Stimulated activated CD4-positive, alpha-beta T cell treated with anti-CD3 and anti-CD28 coated beads, Interleukin-12 subunit alpha, Interleukin-12 subunit beta, amount 100 ng/mL, for 48 hours (primary cell): ENCODE measurements at regions not wholly inside any gene's neighbourhood (a gene's known extent, or its start where the extent isn't known, plus 50 kb on each side); places are given as distances from the start of the nearest gene placed in this dataset.

Source experiments
- DNase-seq, 3 donors: peaks; one replicate each; pipeline ENCODE4 v3.0.0-alpha.2; 2020; ENCODE audit warnings: low read depth in 2 of 3, low spot score in 1 of 3

DNA sequence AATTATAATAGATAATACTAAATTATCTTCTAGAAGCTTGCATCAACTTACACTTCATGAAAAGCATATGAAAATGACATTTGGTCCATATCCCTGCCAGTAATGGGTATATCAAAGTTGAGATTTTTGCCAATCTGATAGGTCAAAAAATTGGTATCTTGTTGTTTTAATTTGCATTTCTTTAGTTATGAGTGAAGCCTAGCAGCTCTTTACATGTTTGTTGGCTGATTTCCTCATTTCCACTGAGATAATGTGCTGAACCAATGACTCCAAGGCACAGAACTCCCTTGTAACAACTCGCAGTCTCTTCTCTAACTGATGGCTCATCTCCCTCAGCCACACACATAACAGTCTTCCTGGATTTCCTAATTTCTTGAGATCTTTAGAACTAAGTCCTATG is 175.3 kb upstream of the SESN3 start:
- no peak for DNase-seq

DNA sequence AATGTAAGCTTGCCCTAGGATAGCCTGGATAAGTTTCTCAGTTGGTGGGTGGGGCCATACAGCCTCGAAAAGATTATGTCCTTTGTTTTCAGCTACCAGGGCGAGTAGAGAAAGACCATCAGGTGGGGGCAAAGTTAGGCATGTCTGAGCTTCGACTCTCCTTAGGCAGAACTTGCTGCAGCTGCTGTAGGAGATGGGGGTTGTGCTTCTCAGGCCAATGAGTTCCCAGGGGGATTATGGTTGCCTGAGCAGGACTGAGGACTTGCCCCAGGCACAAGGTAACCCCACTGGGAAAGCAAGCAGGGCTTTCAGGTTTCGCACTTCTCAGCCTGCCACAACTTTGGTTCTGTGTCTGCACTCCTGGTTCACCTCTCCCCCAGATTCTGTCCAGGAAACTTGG is 173.4 kb upstream of the SESN3 start:
- DNase-seq, result no peak

DNA sequence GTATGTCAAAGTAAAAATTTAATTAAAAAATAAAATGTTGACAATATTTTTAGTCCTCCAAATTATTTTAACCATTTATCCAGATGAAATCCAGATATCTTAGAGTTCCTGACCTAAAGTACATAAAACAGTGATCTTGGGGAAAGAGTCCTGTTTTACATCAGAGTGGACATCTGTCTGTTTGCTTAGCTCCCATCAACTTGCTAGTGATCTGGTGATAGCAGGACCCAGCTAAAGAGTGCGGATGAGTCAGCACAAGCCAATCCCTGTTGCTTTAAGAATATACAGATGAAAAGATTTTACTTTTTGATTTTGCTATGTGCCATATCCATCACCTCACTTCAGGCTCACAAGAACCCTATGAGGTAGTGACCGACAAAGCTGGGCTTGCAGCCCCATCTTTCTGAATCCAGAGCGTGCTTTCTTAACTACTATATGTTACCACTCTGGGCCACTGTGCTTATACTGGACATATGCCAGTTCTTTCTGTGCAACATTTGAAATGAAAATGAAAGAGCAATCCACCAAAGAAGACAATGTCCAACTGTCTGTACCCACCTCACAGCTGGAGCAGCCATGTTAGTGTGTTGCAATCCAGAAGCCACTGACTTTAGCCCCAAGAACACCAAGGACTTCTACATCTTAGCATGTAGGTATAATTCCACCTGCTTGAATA is 167.6 kb upstream of the SESN3 start:
- no peak for DNase-seq

DNA sequence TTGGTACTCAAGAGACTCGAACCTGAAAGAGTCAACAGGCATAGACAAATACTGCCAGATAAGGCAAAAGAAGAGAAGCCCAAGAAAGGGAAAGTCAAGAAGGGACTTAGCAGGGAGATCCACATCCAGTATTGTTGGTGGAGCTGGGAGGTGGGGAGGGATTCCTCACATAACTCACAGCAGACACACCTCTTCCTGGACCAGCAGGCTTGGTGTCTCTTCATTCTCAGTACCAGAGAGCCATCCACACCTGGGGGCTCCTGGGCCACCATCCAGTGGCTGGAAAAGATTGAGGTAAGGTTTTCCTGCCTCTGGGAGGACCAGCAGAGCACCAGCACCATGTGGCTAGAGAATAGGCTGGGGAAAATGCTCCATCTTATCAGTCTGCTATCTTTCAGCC is 161.6 kb upstream of the SESN3 start:
- no peak for DNase-seq

DNA sequence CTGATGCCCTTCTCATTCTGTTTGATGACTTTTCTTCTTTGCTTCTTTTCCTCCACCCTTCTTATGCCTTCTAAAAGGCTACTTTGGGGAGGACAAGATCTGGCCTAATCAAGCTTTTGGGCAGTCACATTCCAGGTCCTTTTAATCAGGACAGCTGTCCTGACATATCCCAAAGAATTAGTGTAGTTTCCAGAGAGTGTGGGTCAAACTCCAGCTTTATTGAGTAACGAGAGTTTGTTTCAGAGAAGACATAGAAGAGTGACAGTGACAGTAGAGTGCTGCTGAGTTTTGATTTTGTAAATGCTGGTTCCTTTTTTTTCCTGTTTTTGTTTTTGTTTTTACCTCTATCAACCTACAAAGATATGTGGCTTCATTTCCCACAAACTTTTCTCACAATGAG is 158.4 kb upstream of the SESN3 start:
- no peak for DNase-seq

GRCh38 chr11:95388086-95388485 is 157.1 kb upstream of the SESN3 start:
- DNase-seq, result no peak

GRCh38 chr11:95387325-95387724 is 156.3 kb upstream of the SESN3 start:
- no peak for DNase-seq

GRCh38 chr11:95385577-95385976 is 154.6 kb upstream of the SESN3 start:
- no peak for DNase-seq

GRCh38 chr11:95379479-95379878 is 148.5 kb upstream of the SESN3 start:
- DNase-seq, result no peak

DNA sequence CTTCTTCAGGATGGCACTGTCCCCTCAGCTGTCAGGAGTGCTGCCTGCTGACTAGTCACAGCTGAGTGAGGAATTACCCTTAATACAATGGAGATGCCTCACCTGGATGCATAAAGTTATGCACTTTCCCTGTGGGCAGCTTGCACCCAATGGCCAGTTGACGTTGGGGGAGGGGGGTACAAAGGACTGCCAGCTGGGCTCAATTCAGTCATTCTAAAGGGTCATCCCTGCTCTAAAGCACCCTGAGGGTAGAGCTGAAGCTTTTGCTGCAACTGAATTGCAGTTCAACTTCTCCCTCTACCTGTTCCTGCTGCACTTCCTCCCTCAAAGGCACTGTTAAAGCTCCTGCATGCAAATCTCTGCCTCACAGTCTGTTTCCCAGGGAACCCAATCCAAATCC is 147.8 kb upstream of the SESN3 start:
- DNase-seq, result no peak

DNA sequence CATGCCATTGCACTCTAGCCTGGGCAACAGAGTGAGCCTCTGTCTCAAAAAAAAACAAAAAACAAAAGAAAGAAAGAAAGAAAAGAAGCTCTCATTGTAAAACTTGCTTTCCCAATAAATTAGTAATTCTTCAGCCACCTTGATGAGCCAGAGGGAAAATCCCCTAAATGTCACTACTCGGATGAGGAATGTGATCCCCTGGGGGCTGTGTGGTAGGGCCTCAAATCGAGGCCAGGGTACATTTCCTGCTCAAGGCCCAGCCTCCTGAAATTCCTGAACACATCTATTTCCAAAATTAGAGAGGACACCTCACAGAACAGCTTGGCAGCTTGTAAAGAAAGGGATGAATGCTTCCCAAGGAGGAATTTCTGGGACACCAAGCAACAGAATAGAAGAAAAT is 147.1 kb upstream of the SESN3 start:
- no peak for DNase-seq

- no peak for DNase-seq
Observed at GRCh38 chr11:95375886-95376285, 144.9 kb upstream of the SESN3 start.

DNA sequence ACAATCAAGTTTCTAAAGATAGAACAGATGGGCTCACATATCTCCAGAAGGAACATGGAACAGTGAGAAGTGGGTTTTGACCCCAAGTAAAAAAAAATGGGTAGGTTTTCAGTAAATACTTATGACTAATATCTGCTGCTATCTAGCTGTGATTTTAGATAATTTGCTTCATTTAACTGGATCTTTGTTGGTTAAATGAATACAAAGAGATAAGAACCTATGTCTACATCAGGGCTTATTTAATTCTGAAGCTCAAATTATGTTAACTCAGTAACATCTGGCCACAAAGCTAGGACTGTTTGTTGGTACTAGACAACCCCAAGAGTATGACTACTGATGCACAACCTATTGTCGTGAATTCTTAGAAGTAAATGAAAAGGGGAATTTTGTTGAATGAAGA is 144.4 kb upstream of the SESN3 start:
- no peak for DNase-seq

DNA sequence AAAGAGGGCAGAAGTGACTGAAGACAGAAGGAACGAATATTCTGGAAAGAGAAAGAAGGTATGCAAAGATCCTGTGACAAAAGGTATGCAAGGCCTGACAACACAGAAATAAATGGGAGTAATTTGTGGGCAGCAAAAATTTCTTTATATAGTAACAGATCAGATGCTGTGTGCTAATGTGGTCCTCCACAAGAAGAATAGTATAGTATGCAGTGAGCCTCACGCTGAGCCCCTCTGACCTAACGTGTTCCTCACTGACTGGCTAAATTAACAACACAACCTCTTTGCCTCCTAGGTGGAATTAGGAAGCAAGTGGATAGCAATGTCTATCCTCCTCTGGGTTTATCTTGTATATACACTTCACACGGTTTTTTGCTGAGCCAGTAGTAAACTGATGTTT is 143.1 kb upstream of the SESN3 start:
- DNase-seq, result no peak

GRCh38 chr11:95373241-95373640 is 142.2 kb upstream of the SESN3 start:
- DNase-seq, result no peak

- DNase-seq, result no peak
Observed at GRCh38 chr11:95372097-95372656, 141.2 kb upstream of the SESN3 start.

DNA sequence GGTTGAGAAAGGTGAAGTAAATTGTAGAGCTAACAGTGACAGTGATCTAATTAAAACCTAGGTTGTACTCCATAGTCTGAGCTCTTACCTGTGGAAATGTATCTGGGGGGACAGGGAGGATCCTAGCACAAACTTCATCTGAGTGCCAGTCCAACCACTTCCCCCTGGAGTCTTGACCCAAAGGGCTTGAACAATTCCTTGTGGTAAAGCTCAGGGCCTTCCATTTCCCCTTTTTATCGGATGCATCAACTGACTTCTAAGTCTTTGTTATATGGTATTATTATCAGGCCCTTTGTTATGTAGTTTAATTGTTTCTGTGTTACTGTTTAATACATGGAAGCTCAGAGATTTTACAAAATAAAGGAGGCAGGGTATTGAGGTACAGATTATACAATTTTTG is 140.2 kb upstream of the SESN3 start:
- no peak for DNase-seq

DNA sequence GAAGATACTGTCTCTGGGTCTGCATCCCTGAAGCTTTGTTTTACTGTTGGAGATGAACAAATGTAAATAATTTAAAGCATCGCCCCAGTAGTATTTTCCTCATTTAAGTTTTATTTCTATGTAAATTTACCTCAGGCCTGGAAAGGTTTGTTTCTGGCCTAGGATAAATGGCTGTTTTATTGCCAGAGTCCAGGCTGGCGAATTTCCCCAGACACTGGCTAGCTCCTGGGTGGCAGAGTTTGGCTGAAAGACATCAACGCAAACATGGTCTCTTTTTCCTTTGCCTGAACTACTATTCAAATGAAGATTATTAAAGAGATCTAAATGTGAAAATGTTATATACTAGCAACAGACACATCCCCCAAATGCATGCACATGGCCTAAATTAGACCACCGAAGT is 136.7 kb upstream of the SESN3 start:
- DNase-seq, result no peak

DNA sequence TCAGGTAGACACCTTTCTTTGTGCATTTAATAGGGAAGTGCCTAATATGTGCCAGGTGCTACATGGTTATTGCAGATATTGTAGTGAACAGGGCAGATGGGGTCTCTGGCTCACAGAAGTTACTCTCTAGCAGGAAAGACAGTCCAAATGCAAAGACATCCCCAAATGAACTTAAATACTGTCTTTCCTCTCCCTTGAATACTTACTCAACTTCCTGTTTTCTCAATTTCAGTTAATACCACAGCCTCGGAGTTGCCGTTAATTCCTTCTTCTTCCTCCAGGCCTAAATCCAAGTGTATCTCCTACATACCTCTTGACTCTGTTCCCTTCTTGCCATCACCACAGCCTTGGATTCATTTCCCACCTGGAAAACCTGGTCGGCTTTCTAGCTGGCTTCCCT is 134.3 kb upstream of the SESN3 start:
- no peak for DNase-seq

DNA sequence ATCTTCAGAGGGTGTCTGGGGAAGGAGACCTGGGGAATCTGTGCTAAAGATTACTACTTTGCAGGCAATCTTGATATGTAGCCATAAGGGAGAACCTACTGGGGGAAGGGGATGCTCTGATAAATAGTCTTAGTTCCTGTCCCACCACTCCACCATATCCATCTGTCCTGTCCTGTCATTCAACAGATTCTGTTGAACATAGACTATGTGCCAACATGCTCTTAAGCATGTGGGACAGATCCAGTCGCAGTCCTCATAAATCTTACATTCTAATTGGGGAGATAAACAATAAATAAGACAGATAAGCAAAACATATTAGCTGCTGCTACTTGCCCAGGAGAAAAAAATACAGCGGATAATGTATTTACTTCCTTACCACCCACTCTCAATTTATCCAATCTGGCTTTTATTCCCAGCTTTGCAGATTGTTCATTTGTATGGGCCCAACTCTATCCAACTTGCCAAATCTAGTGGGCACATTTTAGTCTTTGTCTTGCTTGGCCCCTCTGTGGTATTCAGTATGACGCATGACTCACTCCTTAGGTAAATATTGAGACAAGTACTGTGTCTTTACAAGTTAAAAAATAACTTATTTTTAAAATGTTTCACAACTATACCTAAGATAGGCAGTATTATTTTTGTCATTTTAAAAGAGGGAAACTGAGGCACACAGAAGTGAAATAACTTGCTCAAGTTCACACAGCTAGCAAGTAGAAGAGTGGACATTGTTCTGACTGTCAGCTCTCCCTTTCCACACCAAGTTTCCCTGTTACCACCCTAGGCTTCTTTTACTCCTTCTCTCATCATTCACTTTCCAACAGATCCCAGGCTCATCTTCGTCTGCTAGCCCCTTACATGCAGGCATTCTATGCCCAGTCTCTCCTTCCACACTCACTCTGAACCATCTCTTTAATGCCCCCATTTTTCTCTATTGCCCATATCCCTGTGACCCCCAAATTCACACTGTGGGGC is 133.6 kb upstream of the SESN3 start:
- DNase-seq, result no peak

DNA sequence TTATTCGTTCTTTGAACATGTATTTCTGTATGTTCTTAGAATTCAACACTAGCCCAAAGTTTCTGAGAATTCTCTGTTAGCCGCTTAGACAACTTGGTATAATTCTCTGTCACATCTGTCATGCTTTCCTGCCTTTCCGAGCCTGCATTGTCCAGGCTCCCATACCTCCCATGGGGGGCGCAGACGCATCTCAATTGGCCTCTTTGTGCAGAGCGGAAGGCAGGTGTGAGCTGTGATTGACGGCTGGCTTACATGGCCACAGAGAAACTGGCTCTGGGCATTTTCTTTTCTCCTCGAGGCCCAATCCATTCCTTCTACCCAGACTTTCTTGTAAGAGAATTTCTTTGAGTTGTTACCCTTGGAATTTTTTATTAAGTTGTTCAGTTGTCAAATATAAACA is 132.7 kb upstream of the SESN3 start:
- no peak for DNase-seq

- no peak for DNase-seq
Observed at GRCh38 chr11:95363164-95363563, 132.2 kb upstream of the SESN3 start.
